ENCODE measurements at regions not wholly inside any gene's neighbourhood (a gene's known extent, or its start where the extent isn't known, plus 50 kb on each side); places are given as distances from the start of the nearest gene placed in this dataset.

DNA sequence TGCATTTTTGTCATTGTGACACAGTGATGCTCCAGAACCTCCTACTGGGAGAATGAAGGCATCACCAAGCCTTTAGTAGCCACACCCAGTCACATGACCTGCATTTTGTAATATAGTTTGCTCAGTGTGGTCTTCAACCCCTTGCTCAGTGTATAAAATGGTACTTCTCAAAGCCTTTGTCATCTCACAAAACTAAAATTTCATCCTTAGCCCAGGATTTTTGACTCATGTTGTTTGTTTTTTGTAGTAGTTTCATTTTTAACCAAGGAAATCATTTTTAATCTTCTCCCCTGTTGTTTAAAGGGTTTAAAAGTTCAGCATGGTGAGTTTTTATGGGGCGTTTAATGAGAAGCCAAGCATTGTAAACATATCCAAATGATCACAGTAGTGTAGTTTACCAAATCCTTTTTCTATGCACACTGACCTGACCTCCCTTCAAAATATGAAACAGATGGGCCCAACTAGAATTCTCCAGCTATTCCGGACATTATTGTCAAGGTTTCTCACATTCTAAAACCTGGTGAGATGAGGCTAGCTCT, 123.5 kb upstream of the IL12A start:
- no peak overlapping the region for H3K4me3 ChIP-seq
- no peak for DNase-seq (ENCODE audit: low spot score)
- peak overlapping the region; percentile 4 to 53 for H3K27ac ChIP-seq
- TF ChIP-seq, protein P1, sequence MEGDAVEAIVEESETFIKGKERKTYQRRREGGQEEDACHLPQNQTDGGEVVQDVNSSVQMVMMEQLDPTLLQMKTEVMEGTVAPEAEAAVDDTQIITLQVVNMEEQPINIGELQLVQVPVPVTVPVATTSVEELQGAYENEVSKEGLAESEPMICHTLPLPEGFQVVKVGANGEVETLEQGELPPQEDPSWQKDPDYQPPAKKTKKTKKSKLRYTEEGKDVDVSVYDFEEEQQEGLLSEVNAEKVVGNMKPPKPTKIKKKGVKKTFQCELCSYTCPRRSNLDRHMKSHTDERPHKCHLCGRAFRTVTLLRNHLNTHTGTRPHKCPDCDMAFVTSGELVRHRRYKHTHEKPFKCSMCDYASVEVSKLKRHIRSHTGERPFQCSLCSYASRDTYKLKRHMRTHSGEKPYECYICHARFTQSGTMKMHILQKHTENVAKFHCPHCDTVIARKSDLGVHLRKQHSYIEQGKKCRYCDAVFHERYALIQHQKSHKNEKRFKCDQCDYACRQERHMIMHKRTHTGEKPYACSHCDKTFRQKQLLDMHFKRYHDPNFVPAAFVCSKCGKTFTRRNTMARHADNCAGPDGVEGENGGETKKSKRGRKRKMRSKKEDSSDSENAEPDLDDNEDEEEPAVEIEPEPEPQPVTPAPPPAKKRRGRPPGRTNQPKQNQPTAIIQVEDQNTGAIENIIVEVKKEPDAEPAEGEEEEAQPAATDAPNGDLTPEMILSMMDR (IDR thresholded peaks at IDR 0.05) = no peak

DNA sequence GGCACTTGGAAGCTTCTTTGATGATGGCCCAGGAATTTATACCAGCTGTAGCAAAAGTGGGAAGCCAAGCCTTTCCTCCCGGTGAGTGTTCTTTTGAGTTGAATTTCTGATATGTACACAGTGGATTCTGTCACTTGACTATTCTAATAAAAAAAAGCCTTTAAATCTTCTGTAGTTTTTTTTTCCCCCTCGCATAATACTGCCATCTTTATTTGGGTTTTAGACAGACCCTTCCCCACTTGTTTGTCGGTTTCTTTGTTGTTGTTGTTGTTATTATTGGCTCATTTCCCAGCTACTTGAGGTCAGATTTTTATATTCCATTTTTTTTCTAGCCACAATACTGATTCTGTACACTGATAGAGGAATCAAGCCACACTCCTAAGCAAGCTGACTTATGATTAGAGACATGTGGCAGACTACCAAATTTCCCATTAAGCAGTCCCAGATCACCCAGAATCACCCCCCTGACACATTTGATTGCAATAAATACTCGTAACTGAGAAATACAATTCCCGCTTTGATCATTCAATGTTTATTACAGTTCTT, 122.4 kb upstream of the IL12A start:
- DNase-seq (ENCODE audit: low spot score) = no peak
- Histone ChIP-seq H3K4me3 (no peak overlapping the region), H3K27ac (peak overlapping the region in 1 of 2 donors; percentile 10)
- TF ChIP-seq, protein P1 (IDR thresholded peaks at IDR 0.05) = no peak

DNA sequence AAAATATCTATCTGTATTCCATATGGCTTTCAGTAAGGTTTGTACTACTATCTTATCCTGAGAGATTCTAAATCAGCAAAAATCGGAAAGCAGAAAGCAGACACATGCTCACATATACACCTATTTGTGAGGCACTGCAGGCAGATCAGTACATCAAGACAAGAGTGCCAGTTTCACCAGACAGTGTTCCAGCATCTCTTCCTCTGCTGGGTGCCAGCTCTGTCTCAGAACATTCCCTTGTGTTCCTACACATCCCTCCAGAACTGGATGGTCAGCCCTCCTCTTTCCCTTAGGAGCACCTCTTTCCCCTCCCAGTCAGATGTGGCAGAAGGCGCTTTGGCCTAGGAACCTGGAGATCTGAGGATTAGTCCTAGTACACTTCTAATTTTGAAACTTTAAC, 121.3 kb upstream of the IL12A start:
- no peak overlapping the region for H3K4me3 ChIP-seq
- peak overlapping the region in 1 of 2 donors; percentile 34 for H3K27ac ChIP-seq
- DNase-seq (ENCODE audit: low spot score) = no peak
- TF ChIP-seq, protein P1 (IDR thresholded peaks at IDR 0.05) = no peak

DNA sequence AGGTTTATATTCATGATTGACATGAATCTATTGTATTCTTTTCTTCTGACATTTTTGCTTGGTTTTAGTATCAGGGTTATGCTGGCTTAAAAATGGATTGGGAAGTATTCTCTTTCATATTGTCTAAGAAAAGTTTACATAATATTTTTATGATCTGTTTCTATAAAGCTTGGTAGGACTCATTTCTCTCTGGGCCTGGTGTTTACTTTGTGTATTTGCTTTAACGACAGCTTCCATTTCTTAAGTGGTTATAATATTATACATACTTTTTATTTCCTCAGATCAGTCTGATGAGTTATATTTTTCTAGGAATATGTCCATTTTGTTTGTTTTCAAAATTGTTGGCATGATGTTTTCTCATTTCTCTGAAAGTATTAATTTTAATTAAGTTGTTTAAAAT, 117.9 kb upstream of the IL12A start:
- Histone ChIP-seq H3K4me3 (no peak overlapping the region), H3K27ac (no peak overlapping the region)
- DNase-seq (ENCODE audit: low spot score) = no peak
- TF ChIP-seq, protein P1 (IDR thresholded peaks at IDR 0.05) = no peak

DNA sequence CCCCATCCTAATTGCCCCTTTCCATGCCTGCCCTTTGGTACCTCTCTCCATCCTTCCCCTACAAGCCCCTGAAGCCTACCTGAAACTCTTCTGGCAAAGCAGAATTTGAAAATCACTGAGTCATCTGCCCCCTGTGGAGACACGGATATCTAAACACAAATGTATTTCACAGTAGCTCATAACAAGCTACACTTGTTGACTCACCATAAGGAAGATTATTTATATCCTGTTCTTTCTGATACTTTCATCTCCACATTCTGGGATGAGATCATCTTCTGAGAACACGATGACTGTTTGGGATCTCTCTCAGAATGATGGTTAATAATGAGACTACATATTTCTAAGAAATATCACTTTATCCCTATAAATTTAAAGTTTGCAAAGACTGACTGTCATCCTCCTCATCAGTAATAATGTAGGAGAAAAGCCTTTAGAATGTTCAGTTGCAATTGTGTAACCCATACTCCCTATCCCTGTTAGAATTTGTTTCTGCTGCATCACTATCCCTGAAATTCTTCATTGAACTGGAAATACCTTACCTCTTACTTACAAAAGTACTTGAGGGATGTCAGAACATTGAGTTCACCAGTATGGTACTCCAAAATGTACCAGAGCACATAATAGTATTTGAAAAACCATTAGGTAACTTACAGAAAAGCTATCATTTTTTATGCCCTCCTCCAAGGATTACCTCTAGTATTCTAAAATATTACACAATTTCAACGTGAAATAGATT, 116.1 kb upstream of the IL12A start:
- TF ChIP-seq, protein P1 (IDR thresholded peaks at IDR 0.05) = no peak
- DNase-seq (ENCODE audit: low spot score) = no peak
- Histone ChIP-seq H3K4me3 (no peak overlapping the region), H3K27ac (no peak overlapping the region)

DNA sequence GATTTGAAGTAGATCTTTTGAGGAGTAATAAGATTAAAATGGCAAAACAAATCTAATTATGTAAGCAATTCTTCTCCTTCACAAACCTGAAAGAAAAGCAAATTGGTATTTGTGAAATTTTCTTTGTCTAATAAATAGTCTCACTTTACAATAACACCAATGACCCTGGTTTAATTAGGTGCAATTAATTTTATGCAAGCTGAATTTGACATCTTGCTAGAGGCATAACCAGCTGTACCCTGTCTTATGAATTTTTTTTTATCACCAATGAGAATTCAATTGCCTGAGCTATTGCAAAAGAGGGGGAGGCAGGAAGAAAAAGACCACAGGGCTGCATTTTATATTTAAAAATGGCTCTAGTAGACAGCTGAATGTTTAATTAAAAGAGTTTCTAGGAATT, 113.5 kb upstream of the IL12A start:
- Histone ChIP-seq H3K4me3 (no peak overlapping the region), H3K27ac (no peak overlapping the region)
- no peak for DNase-seq (ENCODE audit: low spot score)
- TF ChIP-seq, protein P1 (IDR thresholded peaks at IDR 0.05) = no peak

DNA sequence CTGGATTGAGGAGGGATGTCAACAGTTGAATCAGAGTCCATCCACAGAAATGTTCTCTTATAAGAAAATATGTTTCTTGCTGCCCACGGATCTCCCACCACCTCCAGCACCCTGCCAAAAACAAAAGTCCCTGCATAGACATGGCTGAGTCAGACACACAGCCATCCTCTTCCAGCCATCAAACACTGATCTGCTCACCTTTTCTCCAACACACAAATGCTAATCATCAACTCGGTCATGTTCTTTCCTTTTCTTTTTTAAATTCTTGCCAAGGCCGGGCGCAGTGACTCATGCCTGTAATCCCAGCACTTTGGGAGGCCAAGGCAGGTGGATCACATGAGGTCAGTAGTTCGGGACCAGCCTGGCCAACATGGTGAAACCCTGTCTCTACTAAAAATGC, 110.7 kb upstream of the IL12A start:
- Histone ChIP-seq H3K4me3 (no peak overlapping the region), H3K27ac (no peak overlapping the region)
- no peak for DNase-seq (ENCODE audit: low spot score)
- TF ChIP-seq, protein P1 (IDR thresholded peaks at IDR 0.05) = no peak

Data from coronary artery (tissue), 2 donors.